ENCODE measurements at regions not wholly inside any gene's neighbourhood (a gene's known extent, or its start where the extent isn't known, plus 50 kb on each side); places are given as distances from the start of the nearest gene placed in this dataset.
"Not testable (repeated sequence)": the region's sequence is repeated elsewhere in the genome, so short reads cannot be mapped to it uniquely, and the experiment has no call there.

GRCh38 chr1:70827030-70827429 lies 220.6 kb downstream of the PTGER3 start:
- no peak for DNase-seq

- DNase-seq, result no peak
Observed at GRCh38 chr1:70828177-70828576, 219.4 kb downstream of the PTGER3 start.

- not testable (repeated sequence) for DNase-seq
Observed at GRCh38 chr1:70834365-70834764, 213.3 kb downstream of the PTGER3 start.

- DNase-seq, result no peak
Observed at GRCh38 chr1:70836456-70836855, 211.2 kb downstream of the PTGER3 start.

GRCh38 chr1:70840260-70840953 lies 207.2 kb downstream of the PTGER3 start:
- no peak for DNase-seq

GRCh38 chr1:70842562-70842961 lies 205.1 kb downstream of the PTGER3 start:
- DNase-seq, result no peak

GRCh38 chr1:70843452-70843851 lies 204.2 kb downstream of the PTGER3 start:
- no peak for DNase-seq

GRCh38 chr1:70847013-70847412 lies 200.6 kb downstream of the PTGER3 start:
- no peak for DNase-seq

GRCh38 chr1:70855203-70855602 lies 192.4 kb downstream of the PTGER3 start:
- no peak for DNase-seq

GRCh38 chr1:70856201-70856600 lies 191.4 kb downstream of the PTGER3 start:
- no peak for DNase-seq

GRCh38 chr1:70863239-70863638 lies 184.4 kb downstream of the PTGER3 start:
- no peak for DNase-seq

GRCh38 chr1:70864302-70864701 lies 183.3 kb downstream of the PTGER3 start:
- DNase-seq, result no peak

GRCh38 chr1:70866542-70867264 lies 180.9 kb downstream of the PTGER3 start:
- no peak for DNase-seq

- no peak for DNase-seq
Observed at GRCh38 chr1:70871790-70872189, 175.8 kb downstream of the PTGER3 start.

- no peak for DNase-seq
Observed at GRCh38 chr1:70874063-70874462, 173.6 kb downstream of the PTGER3 start.

- no peak for DNase-seq
Observed at GRCh38 chr1:70874818-70875217, 172.8 kb downstream of the PTGER3 start.

- no peak for DNase-seq
Observed at GRCh38 chr1:70877343-70877742, 170.3 kb downstream of the PTGER3 start.

GRCh38 chr1:70887936-70888335 lies 159.7 kb downstream of the PTGER3 start:
- DNase-seq, result no peak

- DNase-seq, result no peak
Observed at GRCh38 chr1:70888722-70889121, 158.9 kb downstream of the PTGER3 start.

GRCh38 chr1:70890408-70890807 lies 157.2 kb downstream of the PTGER3 start:
- DNase-seq, result no peak

- no peak for DNase-seq
Observed at GRCh38 chr1:70891051-70891843, 156.4 kb downstream of the PTGER3 start.

GRCh38 chr1:70892140-70892539 lies 155.5 kb downstream of the PTGER3 start:
- no peak for DNase-seq

GRCh38 chr1:70892930-70893329 lies 154.7 kb downstream of the PTGER3 start:
- no peak for DNase-seq

- DNase-seq, result no peak
Observed at GRCh38 chr1:70893381-70893780, 154.2 kb downstream of the PTGER3 start.
